AG04450 (cell line): ENCODE measurements at regions not wholly inside any gene's neighbourhood (a gene's known extent, or its start where the extent isn't known, plus 50 kb on each side); places are given as distances from the start of the nearest gene placed in this dataset.

ENCODE experiments used
- CTCF ChIA-PET: fragments of 300-600, 350-600 bp; formaldehyde crosslinking; extraction: SDS; loops from one replicate; lab custom pipeline; 2022; ENCODE audit warnings: antibody characterized with exemption, inconsistent platforms; lab: Charles Lee
- POLR2A ChIA-PET: fragments of 350-600 bp; formaldehyde crosslinking; extraction: SDS; loops from one replicate; lab custom pipeline; 2021; ENCODE audit warnings: antibody characterized with exemption, inconsistent platforms; lab: Yijun Ruan, JAX
- DNase-seq: peaks from one replicate; pipeline ENCODE4 v3.0.0-alpha.2; 2011; ENCODE audit warnings: low read depth, low spot score
- H3K27ac ChIP-seq: one replicate; pipeline ENCODE4 v1.5.1; 2012; ENCODE audit warnings: low read depth, low read length, control low read depth
- H3K27me3 ChIP-seq: one replicate; pipeline ENCODE4 v1.6.0; 2012; ENCODE audit warnings: low read length; ENCODE audit not compliant: control insufficient read depth, insufficient read depth
- H3K4me3 ChIP-seq: 2 replicates; pipeline ENCODE4 v1.5.1; 2011; ENCODE audit warnings: mild to moderate bottlenecking, low read depth, low read length, control low read depth
- H3K9me3 ChIP-seq: 2 replicates; pipeline ENCODE4 v1.5.1; 2012; ENCODE audit warnings: low read length; ENCODE audit not compliant: control insufficient read depth, insufficient read depth
- CTCF ChIP-seq: IDR thresholded peaks from 2 replicates; pipeline ENCODE4 v1.5.1; 2011; ENCODE audit warnings: low read depth, low read length, control low read depth, inconsistent platforms

DNA sequence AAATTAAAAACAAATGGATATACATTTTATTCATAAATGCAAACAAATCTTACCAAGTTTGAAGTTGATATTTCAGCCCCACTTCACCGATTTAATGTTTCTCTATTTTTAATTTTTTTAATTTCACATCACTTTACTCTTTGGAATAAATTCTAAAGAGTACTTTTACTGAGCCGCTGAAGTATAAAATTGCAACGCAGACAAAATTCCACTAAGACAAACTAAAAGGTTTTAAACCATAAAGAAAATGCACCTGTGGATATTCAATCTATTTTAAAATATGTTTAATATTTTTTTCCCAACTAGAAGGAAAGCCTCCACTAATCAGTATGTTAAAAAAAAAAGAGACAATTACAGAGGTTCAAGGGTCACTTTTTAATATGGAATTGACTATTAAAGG, 1073.9 kb upstream of the CRIM1 start:
- Histone ChIP-seq H3K9me3 (peaks cover 3% of the 10 kb centered on the region; the same call in 1 of the 2 replicates), H3K4me3 (no peak overlapping the region), H3K27me3 (no peaks in the 10 kb centered on the region), H3K27ac (no peak overlapping the region)
- ChIA-PET CTCF (no interaction called here), POLR2A (no interaction called here)
- DNase-seq, result no peak
- TF ChIP-seq CTCF, result no peak

DNA sequence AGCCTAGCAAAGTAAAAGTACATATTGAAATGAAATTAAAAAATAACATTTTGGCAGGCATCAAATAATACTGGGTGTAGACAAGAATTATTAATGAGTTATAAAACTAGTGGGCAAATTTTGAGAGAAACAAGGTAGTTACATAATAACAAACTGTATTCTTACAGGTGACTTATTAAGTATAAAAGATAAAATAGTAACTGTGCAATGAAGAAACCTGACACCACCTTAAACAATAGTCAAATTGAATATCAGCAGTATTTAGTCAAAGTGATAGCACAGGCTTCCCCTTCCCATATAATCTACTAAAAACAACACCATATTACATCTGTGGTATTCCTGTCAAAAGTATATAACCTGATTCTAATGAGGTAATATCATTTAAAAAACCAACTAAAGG, 1099.8 kb upstream of the CRIM1 start:
- H3K4me3 ChIP-seq, result no peak overlapping the region
- H3K9me3 ChIP-seq, result peaks cover 8% of the 10 kb centered on the region; the same call in 1 of the 2 replicates
- no peak for TF ChIP-seq CTCF
- ChIA-PET CTCF (no interaction called here), POLR2A (no interaction called here)
- no peaks in the 10 kb centered on the region for H3K27me3 ChIP-seq
- no peak for DNase-seq
- H3K27ac ChIP-seq, result no peak overlapping the region

GRCh38 chr2:35251156-35251555, 1104.4 kb upstream of the CRIM1 start:
- Histone ChIP-seq H3K27me3 (no peaks in the 10 kb centered on the region), H3K27ac (no peak overlapping the region), H3K4me3 (no peak overlapping the region), H3K9me3 (peaks cover 15% of the 10 kb centered on the region; the same call in 1 of the 2 replicates)
- TF ChIP-seq CTCF, result no peak
- POLR2A ChIA-PET, result no interaction called here
- CTCF ChIA-PET, result no interaction called here
- no peak for DNase-seq

- ChIA-PET POLR2A (no interaction called here), CTCF (no interaction called here)
- Histone ChIP-seq H3K27ac (no peak overlapping the region), H3K4me3 (no peak overlapping the region), H3K27me3 (no peaks in the 10 kb centered on the region), H3K9me3 (peaks cover 9% of the 10 kb centered on the region; the same call in 1 of the 2 replicates)
- DNase-seq, result no peak
- no peak for TF ChIP-seq CTCF
Observed at GRCh38 chr2:35246702-35247101, 1108.9 kb upstream of the CRIM1 start.

DNA sequence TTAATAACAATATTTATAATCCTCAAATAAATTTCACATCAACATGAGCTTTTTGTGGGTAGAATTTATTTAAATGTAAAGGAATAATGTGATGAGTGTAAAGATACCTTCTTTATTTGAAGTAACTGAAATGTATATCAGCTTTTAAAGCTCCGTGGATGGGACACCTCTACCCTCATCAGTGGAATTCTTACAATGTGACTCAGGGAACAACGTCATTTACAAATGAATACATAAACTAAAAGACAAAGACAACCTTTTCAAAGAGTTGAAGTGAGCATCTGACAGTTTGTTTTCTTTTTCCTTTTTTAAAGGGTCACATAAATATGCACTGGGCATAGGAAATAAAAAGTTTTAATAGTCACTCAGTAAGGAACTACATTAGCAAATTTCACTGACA, 1127.0 kb upstream of the CRIM1 start:
- Histone ChIP-seq H3K27ac (no peak overlapping the region), H3K4me3 (no peak overlapping the region), H3K27me3 (no peaks in the 10 kb centered on the region), H3K9me3 (no peaks in the 10 kb centered on the region; the same call in 1 of the 2 replicates)
- ChIA-PET CTCF (no interaction called here), POLR2A (no interaction called here)
- no peak for DNase-seq
- TF ChIP-seq CTCF, result no peak
